Islet of Langerhans (tissue), 1 donor: ENCODE measurements at regions not wholly inside any gene's neighbourhood (a gene's known extent, or its start where the extent isn't known, plus 50 kb on each side); places are given as distances from the start of the nearest gene placed in this dataset.

Experiments used
- FAIRE-seq: peaks from one replicate; lab custom pipeline; 2011; peaks lifted over from hg19 to GRCh38; lab: Jason Lieb, UNC

- no peak for FAIRE-seq
Measured at GRCh38 chr5:8647111-8647510, 778.2 kb downstream of the MTRR start.

DNA sequence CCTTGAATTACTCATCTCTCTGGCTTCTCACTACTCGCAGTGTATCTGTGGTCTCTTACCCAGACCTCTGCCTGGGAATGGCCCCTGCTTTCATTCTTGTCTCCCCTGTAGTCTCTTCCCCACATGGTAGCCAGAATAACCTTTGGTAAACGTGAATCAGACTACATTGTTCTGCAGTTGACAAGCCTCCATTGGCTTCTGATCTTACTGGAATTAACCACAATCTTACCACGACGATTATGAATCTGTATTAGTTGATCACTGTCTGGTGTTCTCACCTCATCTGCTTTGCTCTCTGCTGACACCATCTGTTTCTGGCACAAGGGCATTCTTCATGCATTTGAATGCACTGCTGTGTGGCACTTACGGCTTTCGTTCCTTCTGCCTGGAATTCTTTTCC, 781.2 kb downstream of the MTRR start:
- no peak for FAIRE-seq

GRCh38 chr5:8660133-8660893, 791.4 kb downstream of the MTRR start:
- FAIRE-seq: no peak

DNA sequence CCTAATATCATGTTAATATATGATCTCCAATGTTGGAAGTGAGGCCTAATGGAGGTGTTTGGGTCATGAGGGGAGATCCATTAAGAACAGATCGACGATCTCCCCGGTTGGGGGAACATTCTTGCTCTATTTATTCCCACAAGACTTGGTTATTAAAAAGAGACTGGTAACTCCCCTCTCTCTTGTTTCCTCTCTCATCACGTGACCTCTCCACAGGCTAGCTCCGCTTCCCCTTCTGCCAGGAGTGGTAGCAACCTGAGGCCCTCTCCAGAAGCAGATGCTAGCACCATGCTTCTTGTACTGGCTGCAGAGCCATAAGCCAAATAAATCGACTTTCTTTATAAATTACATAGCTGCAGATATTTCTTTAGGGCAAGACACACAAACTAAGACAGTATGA, 794.4 kb downstream of the MTRR start:
- no peak for FAIRE-seq

DNA sequence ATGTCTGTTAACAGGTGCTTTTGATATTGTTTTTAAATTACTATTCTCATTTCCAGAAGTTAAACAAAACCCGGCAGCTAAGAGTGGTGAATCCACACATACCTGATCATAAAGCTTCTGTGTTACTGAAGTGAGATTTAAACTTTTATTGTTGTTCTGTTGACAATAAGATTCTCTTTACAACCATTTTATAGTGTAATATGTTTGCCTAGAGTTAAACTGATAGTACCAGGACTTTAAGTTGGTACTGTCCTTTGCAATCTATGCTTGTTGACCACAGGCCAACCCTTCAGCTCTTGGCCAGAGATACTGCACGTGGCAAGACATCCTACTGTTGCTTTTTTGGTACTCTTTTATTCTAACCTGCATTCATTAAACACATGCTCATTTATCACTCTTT, 806.2 kb downstream of the MTRR start:
- FAIRE-seq: no peak

DNA sequence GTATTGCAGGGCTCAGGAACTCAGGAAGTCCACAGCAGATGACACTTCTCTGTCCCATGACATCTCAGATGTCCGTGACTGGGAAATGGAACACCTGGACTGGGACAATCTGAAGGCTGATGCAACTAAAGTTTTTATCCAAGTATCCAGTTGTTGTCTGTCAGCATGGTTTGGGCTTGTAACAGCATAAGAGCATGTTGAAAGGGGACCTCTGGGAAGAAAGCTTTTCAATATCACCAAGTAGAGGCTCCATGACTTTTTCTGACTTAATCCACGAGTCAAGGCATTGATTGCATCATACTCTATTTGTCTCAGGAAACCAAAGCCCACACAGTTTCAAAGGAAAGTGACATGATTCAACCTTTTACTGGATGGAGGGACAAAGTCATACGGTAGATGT, 807.7 kb downstream of the MTRR start:
- no peak for FAIRE-seq

DNA sequence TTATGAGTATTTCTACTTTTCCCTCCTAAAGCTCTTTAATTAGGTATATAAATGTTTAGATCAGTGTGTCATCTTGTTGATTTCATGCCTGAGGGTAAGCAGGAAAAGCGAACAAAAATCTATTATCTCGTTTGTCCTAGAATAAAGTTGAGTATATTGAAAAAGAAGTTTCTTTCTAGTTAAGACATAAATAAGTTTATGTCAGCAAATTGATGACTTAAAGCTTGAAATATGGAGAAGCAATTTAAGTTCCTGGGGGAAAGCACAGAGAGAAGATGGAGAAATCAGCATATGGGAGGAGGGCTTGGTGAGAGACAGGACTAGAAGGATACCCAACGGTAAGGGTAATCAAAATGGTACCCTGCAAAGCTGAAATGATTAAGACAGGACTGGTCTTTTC, 813.4 kb downstream of the MTRR start:
- FAIRE-seq: no peak

DNA sequence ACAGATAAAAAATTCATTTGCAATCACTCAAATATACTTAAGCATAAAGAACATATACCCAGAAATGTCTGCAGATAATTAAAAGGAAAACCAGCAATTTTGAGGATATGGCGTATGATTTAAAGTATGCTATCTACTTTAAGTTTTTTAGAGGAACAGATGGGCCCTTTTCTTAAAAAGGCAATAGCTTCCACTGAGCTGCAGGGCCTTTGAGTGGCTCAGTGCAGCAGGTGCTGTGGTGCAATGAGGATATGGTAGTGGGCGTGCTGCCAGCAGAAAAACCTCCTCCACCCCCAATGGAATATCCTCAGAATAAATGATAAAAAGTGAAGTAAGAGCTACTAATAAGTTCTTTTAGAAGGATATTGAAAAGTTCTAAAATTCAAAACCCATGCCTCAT, 814.5 kb downstream of the MTRR start:
- FAIRE-seq: no peak

DNA sequence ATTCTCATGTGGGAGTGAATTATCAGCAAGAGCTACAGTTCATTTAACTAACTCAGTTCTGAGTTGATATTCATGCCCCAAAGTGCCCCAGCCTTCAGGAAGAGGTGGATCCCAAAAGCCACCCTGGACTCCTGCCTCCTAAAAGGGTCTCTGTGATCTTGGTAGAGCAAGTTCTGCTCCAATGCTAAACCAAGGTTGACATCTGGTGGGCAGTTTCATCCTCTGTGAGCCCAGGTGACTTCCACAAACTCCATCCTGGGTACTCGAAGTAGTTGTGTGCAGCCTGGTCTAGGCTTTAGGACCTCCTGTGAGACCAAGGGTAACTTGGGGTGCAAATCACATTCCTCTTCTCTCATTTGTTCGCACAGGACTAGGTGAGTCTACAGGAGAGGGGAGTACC, 816.8 kb downstream of the MTRR start:
- no peak for FAIRE-seq

DNA sequence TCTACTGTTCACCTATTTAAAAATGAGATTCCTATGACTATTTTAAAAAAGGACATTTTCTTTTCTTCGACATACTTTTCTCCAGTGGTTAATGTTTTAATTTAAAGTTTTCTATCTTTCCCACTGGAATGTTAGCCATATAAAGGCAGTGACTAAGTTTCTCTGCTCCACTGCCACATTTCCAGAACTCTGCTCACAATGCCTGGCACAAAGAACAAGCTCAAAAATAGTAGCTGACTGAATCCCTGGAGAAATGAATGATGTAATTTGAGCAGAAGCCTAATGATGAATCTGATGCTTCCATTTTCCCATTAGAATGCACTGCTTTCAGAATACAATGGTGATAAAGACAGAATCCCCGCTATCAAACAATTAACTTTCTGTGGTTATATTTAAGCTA, 817.8 kb downstream of the MTRR start:
- no peak for FAIRE-seq

DNA sequence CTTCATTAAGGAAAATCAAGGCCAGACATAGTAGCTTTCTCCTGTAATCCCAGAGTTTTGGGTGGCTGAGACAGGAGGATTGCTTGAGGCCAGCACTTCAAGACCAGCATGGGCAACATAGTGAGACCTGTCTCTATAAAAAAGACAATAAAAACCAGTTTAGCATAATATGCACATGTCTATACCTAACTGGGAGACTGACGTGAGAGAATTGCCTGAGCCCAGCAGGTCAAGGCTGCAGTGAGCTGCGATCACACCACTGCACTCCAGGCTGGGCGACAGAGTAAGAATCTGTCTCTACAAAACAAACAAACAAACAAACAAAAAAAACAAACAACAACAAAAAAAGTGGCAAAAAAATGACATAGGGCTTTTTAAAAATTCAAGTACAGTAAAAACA, 820.8 kb downstream of the MTRR start:
- FAIRE-seq: no peak

- no peak for FAIRE-seq
Measured at GRCh38 chr5:8691221-8691620, 822.3 kb downstream of the MTRR start.

DNA sequence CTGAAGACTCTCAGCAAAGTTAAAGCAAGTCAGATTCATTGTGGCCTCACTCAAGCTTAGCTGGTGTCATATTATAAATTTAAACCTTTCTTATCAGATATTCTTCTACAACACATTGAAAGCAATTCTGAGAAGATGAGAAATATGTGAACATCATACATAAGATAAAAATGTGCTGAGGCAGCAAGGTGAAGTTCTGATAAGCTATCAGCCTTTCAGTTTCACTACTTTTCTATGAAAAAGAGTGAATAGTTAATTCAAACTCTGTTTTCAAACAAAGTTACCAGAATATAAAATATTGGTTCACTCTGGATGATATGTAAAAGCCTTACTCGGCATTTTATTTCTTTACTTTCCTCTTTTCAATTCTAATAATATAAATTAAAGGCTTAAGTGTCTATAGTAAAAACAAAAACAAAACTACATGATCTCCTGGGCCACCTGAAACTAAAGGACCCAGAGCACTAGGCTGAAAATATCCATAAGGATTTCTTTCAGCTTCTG, 824.4 kb downstream of the MTRR start:
- FAIRE-seq: no peak

DNA sequence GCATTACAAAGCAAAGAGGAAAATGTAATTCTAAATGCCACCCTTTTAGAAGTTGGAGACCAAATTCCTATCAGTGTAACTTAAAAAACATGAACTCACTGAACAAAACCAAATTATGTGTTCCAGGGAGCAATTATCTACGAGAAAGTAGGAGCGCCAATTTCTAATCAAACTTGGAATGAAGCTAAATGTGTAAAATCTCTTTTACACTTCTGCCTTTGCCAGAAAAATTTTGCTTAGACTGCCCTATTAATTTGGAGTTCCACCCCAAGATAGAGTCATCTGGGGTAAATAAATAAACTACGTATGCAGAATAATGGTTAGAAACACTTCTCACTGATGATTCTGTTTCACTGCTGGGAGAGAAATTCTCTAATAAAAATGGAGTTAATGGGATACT, 825.6 kb downstream of the MTRR start:
- no peak for FAIRE-seq

DNA sequence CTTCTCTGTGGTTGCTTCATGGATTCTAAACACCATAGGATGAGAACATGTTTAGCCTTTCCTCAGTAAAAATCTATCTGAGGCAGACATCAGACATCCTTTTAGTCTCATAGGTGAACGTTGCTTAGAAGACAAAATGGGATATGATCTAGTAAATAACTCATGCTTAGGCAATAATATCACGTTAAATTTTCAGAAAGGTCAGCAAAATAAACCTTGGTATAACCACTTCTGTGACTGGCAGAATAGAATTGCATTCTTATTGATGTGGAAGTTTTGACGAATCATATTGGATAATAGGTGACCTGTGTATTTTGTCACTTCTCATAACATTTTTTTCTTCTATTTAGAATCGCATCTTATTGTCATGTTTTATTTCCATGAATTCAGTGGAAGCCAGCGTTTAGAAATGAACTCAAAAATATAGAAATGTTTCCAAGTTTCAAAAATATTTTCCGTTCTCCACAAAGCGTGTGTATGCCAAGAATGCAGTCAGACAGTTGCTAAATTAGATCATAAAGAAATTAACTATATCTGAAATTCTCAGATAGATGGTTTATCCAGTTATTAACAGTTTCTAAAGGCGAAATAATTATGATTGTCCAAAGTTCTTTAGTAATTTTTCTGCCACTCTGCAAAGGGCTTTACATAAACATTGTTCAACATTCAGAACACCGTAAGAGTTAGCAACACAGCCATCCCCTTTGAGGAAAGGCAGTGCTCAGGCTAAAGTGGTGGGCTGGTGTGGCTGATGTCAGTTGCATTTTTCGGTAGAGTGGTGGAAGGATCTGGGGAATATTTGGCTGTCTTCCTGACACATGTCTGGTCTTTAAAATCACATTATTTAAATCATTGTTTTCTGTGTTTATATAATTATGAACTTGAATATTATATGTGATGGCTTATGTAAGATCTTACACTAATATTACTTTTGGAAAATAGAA, 827.2 kb downstream of the MTRR start:
- peak; percentile 33 for FAIRE-seq

DNA sequence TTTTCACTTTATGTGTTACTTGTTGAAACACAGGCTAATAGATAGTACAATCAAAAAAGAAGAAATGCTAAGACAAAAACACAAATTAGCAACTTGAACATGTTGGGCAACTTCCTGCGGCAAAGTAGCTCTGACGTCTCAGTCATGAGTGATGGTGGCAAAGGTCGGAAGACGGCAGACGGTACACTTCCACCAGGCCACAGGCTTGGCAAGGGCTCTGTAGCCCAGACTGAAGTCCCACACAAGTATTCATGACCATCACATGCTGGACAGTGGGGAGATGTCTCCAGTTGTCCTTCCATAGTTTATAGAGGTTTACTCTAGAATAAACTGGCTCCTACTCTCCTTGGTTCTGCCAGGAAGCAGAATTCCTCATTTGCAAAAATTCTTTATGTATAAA, 831.3 kb downstream of the MTRR start:
- FAIRE-seq: no peak

GRCh38 chr5:8700671-8701070, 831.7 kb downstream of the MTRR start:
- no peak for FAIRE-seq

DNA sequence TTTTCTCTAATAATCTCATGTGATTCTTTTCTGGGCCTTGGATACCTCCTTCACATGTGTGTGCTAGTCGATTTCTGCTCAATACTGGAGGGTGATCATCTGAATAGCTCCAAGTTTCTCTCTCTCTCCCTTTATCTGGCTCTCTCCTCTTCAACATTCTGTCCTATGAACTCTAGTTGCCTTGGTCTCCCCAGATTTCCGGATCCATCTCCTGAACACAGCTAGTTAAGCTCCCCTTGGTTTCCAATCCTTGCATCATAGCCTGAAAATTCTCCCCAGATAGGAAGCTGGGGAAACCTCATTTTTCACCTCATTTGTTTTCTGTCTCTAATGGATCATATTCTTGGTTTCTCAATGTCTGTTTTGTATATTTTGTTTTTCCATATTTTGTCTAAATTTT, 832.3 kb downstream of the MTRR start:
- FAIRE-seq: no peak

GRCh38 chr5:8710426-8710930, 835.4 kb downstream of the SEMA5A start:
- FAIRE-seq: no peak

- no peak for FAIRE-seq
Measured at GRCh38 chr5:8714198-8714597, 831.7 kb downstream of the SEMA5A start.

DNA sequence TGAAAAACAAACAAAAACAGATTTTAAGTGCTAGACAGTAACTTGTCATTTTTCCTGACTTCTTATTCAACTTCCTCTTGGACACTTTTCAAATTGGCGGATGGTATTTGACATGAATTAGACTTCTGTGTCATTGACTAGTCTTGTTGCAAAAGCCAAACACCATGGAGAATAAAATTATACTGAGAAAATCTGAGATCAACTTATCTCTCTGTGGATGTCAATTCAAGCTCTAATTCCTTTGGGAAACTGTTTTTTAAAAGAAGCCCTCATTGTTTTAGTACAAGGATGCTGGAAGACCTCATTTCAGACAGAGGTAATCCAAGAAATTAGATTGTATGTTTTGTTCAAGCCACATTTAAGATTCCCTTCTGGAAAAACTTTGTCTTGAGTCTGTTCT, 831.0 kb downstream of the SEMA5A start:
- no peak for FAIRE-seq

DNA sequence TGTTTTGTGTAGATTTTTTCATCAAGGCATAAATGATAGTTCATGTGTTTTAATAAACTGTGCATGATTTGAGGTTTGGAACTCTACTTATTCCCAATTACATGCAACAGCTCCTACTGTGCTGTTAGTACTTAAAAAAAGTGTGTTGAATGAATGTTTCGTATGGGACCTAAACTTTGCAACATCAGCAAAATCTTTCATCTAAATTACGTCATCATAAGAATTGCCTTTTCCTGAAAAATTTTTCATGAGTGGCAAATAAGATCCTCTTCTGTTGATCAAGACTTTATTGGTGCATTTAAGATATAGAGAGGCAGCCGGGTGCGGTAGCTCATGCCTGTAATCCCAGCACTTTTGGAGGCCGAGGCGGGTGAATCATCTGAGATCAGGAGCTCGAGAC, 826.1 kb downstream of the SEMA5A start:
- FAIRE-seq: no peak

- FAIRE-seq: no peak
Measured at GRCh38 chr5:8720506-8720905, 825.4 kb downstream of the SEMA5A start.
